COLO829 (cell line): ENCODE measurements at regions not wholly inside any gene's neighbourhood (a gene's known extent, or its start where the extent isn't known, plus 50 kb on each side); places are given as distances from the start of the nearest gene placed in this dataset.
A peak's percentile ranks its signal among the peaks of the same experiment; 100 is the strongest.
"Not testable (repeated sequence)": the region's sequence is repeated elsewhere in the genome, so short reads cannot be mapped to it uniquely, and the experiment has no call there.

ENCODE experiments used
- DNase-seq: peaks from one replicate; pipeline ENCODE4 v3.0.0; 2012; ENCODE audit warnings: low spot score

DNA sequence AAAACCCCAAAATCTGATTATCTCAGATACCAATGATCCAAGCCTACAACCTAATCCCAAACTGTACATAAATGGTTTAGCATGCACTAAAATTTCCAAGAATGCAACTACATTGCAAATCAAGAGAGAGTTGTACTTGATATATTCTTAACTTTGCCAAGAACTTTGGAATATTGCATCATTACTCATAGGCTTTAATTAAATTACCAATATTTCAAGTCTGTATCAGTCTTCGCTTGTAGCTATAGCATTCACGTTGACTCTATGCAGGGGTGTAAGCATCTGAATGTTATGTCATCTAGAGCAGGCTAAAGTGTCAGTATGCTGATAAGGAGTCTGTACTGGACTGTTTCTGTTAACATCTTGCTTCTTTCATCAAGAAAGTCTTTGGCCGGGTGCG is 56.3 kb downstream of the FOXI3 start:
- no peak for DNase-seq

DNA sequence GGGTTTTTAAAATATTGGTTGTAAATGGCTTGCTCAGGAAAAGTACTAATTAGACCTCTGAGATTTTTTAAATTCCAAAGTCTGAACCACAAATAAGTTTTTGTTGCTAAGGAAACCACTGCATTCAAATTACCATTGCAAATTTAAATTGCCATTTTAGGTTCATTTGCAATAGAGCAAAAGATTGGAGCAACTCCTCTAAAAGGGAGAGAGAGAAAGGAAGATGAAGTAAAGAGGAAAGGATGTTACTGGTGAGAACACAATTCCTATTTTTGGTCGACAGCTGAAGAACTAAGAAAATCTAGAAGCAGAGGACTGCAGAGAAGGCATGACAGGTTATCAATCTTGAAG is 74.9 kb downstream of the FOXI3 start:
- no peak for DNase-seq

DNA sequence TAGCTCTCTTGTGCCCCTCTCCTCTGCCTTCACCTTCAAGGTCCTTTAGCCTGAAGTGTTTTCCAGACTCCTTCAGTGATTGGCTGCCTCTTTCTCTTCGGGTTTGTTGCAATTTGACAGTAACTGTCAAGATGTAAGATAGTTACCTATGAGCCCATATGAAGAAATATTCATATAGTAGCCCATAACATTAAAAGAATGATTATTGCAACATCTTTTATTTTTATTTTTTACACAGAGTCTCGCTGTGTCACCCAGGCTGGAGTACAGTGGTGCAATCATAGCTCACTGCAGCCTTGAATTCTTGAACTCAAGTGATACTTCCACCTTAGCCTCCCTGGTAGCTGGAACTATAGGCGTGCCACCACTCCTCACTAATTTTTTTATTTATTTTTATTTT is 80.5 kb downstream of the FOXI3 start:
- no peak for DNase-seq

DNA sequence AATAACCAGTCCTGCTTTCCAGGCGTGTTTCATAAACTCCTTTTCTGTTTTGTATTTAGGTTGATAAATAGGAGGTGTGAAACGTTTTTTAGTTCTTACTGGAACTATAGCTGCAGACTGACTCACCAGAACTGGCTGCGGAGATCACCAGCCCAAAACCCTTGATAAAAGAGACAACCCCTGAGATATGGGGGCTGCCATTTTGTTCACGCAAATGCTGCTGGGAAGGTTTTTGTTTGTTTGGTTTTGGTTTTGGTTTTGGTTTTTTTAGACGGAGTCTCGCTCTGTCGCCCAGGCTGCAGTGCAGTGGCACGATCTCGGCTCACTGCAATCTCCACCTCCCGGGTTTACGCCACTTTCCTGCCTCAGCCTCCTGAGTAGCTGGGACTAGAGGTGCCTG is 87.1 kb downstream of the FOXI3 start:
- not testable (repeated sequence) for DNase-seq

DNA sequence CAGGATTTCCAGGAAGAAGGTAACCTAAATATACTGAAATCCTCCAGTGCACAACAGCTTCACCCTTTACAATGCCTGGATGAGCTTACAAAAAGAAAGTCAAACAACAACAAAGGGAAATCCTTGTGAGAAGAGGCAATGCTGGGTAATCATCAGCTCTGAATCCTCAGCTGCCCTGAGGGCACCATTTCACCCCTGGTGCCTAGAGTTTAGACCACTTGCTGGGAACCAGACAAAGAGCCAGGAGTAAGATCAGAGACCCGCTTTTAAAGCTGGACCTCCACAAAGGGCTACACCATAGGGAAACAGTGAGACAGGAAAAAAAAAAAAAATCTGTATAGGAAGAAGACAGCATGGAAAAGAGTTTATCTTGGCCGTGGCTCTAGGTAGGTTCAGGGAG is 97.0 kb downstream of the FOXI3 start:
- no peak for DNase-seq

DNA sequence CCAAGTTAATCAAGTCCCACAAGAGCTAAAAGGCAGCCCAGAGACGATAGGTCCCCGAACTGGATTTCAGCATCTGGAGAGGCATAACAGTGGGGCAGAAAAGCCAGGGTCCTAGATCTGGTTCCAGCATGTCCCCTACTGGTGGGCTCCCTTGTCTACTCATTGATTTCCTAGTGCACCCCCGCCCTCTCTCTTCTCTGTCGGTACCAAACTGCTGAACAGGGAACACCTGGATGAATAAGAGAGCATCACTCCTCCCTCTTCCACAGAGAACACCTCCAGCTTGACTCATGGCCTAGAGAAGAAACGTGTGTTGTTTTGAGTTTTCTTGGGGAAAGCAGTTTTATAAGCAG is 101.3 kb downstream of the FOXI3 start:
- no peak for DNase-seq

DNA sequence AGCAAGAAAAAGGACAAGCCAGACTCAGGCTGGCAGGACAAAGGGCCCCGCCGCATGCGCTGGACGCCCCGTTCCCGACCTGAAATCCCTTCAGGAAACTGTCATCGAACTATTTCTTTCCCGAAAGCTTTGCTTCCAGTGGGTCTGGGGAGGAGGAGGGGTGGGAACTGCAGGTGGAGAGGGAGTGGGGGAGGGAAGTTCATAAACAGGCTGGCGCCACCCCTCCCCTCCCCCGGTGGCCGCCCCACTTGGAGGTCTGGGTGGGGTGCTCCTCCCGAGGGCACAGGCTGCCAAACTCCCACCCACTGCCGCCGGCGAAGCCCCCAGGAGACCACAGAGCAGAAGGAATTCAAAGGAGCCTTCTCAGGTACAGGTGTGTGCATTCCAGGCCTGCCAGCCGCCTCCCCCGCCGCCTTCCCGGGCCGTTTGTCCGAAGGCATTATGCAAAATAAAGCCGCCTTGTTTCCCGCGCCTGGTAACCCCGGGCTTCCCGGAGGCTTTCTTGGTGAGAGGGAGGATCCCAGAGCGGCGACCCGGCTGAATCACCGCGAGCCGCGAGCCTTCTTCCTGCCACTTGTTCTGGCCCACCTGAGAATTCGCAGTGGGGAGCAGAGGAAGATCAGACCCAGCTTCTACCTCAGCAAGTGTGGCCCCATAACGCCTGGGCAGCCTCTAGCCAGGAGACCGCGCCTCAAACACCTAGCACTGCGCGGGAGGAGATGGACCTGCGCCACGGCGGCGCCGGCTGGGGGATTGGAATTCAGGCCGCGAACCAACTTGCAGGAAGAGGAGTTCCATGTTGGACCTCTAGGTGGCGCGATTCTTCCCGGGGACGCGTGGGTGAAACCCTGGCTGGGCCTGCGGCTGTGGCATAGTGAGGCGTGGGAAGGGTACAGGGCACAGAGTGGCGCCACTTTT is 101.9 kb downstream of the FOXI3 start:
- peak; percentile 22 for DNase-seq

DNA sequence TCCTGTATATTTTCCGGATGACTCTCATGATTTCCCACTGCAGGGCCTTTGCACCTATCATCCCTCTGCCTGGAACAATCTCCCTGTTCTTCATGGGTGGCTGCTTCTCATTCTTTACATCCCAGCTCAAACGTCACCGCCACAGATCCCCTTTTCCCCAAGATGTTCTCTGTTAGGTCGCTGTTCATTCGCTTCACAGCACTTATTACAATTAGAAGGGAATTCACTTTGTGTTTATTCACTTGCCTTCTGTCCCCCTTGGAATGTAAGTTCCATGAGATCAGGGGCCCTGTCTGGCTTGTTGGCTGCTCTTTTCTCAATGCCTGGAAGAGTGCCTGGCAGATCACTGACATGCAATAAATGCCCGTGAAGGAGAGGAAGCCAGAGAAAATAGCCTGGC is 106.7 kb downstream of the FOXI3 start:
- no peak for DNase-seq

DNA sequence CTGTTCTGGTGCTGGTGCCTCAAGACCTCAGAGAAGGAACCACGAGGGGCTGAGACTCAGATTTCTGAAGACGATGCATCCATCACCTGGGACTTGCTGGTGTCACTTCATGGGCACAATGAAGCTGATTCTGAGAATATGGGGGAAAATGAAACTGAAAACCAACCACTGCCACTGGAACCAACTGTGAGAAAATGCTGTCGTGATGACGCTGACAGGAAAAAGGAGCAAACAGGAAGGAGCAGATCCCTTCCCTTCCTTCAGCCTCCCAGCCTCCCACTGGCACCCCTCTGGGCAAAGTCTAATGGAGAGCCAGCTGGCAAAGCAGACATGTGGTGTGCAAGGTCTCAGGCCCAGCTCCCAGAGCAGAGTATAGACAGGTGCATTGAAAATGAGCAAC is 109.7 kb downstream of the FOXI3 start:
- no peak for DNase-seq

DNA sequence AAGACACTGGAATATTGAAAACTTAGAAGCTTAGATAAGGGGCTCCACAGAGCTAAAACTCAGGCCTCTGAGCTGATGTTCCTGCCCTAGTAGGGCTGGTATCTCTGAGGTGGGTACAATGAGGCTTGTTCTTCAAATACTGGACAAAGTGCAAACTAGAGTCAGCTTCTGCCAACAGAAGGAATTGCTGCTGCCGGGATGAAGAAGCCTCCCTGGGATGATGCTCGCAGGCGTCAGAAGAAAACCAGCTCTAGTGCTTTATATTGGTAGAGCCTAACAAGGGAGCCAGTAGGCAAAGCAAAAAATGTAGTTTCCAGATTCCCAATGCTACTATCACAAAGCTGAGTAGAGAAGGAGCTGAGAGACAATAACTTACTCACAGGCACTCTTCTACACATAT is 118.1 kb downstream of the FOXI3 start:
- no peak for DNase-seq

DNA sequence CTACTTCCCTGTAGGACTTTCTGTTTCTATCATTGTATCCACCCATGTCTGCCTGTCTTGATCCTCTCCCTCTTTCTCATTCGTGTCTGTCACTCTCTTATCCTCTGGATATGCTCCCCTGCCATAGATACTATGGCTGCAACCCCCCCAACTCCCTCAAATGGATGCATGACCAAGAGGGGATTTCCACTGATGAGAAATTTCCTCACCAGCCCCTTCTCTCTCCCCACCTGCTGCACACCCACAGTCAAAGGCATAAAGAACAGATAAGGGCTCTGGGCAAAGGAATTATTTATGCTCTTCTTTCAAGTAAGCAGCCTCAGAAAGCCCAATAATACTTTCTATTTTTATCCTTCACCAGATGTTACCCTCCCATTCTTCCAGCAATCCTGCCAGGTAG is 121.3 kb downstream of the FOXI3 start:
- DNase-seq = no peak

DNA sequence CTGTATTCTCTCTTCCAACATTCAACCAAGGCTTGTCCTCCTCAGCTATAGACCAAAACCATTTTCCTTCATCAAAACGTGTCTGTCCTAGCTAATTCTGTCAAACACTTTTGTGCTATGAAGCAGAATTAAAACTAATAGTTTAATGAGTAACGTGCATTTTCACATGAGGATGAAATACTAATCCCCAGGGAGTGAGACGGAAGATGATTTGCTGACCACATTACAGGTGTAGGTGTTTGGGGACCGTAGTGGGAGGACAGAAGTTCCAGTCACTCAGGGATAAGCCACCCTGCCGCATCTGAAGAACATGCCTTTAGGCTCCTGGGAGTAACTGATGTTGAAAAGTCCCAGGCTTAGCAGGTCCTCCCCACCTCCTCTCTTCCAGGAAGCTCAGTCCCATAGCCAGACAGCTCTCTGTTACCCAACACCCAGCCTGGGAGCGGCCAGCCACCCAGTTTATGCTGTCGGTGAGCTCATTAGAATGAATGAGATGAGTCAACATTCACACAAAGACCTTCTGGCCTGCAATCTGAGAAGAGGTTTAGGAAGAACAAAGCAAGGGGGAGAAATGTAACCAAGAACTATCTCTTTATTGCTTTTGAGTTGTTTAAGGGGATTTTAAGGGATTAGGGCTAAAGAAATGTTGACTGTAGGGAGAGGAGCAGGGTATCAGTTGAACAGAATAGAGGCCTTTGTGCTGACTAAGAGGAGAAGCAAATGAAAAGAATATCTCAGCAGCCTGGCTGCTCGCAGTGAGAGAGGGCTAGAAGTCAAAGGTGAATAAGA is 122.5 kb downstream of the FOXI3 start:
- DNase-seq = peak; percentile 85

DNA sequence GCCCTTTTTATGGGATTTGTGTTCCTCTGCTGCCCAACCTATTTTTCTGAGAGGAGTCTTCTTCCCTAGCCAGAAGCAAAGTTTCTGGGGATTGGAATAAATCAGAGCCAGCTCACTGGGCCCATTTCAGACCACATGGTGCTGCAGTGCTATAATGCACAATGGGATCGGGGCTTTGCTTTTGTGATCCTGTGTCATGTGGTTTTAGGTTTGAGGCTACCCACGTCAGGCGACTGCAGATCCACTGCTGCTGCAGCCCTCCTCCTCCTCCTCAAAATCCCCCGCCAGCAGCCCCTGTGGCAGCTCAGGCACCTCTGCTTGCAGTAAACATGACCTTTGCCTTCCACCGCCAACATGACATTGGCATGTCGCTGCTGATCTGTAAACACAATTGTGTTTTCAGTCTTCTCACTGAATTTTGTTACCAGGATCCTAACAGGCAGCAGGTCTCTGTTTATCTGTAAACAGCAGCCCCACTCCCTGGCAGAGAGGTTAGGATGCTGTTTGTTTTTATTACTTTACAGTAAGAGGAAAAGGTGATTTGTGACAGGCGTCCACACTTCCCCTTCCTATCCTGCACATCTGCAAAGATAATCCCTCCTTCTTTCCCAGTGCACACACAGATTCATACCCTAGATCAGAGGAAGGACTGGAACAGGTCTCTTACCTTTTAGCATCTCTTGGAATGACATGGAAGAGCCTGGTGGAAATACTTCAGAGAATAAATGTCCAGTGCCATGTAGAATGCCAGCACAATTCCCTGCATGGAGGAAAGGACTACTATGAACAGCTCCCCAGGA is 130.8 kb downstream of the FOXI3 start:
- no peak for DNase-seq

DNA sequence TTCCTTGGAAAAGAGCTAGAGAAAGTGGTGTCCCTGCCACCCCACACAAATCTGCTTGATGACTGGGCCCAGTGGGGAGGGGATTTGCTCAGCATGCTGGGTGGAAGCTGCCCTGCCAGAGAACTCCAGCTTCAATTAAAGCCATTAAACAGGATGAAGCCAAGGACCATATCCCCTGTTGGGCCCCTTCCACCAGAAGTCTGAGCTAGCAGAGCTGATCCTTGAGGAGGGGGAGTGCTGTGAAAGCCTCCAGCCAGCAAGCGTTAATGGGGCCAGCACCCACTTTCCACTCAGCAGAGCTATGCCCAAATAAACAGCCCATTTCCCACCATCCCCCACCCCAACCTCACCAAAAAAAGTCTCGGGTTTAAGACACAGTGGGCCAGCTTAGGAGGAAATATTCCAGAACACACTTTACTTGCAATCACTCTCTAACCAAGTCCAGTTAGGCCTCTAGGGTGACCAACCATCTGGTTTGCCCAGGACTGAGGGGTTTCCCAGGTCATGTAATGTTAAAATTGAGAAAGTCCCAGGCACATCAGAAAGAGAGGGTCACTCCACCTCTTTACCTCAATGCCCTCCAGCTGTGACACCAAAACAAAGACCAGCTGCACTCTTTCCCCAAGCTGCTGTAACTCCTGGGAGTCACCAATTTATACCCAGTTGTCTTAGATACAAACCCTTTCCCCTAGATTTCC is 132.3 kb downstream of the FOXI3 start:
- no peak for DNase-seq

DNA sequence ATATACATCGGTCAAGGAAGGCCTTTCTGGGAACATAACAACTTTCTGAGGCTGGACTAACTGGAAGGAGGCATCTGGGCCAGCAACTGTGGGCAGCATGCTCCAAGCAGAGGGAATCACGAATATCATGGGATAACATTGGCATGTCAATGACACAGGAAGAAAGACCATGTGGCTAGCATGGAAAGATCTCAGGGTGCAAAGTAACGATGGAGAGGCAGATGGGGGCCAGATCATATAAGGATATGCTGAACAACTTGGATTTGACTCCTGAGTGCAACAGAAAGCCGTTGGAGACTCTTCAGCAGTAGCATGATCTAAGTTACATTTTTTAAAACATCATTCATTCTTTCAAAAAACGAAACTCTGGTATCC is 133.6 kb downstream of the FOXI3 start:
- no peak for DNase-seq

DNA sequence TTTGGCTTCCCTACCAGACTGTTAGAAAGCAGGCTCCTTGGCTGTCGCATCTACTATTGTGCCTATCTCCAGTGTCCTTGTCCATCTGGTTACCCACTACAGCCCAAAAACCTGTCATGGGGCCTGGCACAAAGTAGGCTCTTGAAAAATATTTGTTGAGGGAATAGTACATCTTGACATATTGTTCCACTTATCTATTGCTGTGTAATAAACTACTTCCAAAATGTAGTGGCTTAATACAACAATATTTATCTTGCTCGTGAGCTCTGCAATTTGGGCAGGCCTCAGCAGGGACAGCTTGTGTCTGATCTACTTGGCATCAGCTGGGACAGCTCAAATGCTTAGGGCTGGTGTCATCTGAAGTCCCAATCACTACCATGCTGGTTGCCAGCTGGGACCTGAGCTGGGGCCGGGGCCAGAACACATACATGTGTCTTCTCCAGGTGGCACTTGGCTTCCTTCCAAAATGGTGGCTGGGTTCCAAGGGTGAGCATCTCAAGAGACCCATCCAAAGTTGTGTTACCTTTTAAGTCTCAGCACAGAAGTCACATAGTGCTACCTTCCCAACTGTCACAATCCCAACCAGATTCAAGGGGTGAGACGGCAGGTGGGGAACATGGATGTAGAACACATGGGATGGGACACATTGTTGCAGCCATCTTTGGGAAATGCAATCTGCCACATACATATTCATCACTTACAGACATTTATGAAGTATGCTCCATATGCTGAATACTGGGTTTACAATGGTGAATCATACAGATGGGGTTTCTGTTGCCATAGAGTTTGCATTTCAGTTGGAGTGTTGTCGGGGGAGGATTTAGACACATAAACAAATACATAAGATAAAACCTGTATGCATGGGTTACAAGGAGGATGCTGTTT is 134.2 kb downstream of the FOXI3 start:
- no peak for DNase-seq

DNA sequence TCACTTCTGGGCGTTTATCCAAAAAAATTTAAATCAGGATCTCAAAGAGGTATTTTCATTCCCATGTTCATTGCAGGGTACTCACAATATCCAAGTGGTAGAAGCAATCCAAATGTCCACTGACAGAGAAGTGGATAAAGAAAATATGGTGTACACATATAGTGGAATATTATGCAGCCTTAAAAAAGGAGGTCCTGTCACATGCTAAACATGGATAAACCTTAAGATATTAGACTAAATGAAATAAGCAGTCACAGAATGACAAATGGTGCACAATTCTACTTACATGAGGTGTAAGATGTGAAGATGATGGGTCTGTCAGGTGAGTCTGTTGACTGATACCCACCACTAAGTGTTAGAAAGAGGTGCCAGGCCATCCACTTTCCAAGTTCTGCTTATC is 140.6 kb downstream of the THNSL2 start:
- no peak for DNase-seq

DNA sequence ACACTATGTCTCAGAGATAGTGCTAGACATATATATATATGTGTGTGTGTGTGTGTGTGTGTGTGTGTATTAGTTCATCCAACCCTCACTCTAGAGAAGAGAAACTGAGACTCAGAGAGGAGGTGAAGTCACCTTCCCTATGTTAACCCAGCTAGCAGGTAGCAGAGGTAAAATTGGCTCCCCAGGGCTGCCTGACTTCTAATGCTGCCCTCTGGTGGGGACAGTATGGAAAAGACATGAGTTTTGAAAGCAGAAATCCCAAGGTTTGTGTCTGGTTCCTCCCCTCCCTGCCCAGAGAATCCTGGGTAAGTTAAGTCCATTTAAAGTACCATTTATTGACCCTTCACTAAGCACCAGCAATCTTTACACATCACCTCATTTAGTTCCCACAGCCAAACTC is 137.7 kb downstream of the THNSL2 start:
- peak; percentile 45 for DNase-seq

DNA sequence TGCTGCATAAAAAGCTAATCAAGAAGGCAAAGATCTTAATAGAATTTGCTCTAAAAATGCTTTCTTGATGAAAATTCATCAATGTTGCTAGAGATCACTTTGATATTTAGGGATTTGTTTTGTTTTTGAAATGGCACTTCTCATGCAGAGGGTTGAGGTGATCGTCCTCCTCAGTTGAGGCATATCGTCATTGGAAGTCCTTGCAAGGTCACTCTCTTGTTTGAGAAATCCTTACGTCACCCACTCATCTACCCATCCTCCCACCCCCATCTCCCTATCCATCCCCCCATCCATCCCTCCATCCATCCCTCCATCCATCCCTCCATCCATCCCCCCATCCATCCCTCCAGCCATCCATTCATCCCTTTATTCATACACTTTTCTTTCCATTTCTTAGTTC is 133.7 kb downstream of the THNSL2 start:
- no peak for DNase-seq

DNA sequence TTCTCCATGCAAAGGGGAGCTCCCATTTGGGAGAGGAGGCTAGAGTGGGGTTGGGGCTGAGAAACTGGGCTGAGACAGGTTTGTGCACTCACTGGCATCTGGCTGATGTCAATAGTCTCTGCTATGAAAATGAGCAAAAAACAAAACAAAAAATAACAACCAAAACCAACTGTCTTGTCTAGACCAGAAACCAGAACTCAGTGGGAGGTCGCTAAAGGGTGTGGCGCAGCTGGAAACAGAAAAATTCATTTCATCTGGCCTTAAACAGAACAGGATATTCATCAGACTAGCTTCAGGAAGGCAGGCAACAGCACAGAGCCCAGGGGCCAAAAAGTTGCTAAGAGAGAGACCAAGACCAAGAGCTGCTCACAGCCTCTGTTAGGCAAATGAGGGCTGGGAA is 126.1 kb downstream of the THNSL2 start:
- DNase-seq = no peak

DNA sequence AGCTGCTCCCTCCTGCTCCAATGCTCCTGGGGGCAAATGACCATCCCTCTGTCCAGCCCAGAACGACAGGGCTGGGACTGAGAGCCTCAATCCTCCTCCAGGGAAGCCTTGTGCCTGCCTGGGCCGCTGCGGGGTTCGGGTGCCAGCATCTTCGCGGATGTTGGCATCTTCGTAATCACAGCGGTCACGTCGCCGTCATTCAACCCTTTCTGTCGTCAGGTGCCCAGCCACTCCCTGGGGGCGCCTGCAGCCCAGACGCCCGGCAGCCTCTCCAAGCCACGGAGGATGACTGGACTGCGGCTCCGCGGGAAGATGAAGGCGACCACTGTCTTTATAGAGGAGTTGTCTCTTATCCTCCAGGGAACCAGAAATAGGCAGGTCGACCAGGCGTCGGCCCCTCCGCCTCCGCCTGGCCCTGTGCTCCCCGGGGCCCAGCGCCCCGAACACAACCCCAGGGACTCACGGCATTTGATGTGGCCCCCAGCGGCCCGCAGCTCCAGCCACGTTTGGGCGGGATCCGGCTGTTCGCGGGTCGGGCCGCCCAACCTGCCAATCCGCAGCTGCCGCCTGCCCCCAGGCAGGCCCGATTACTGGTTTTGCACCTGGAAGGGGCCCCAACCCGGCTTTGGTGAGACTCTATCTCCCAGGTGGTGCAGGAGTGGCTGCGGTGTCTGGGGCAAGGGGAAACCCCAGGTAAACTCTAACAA is 113.9 kb downstream of the THNSL2 start:
- DNase-seq = no peak
